ENCODE measurements at regions not wholly inside any gene's neighbourhood (a gene's known extent, or its start where the extent isn't known, plus 50 kb on each side); places are given as distances from the start of the nearest gene placed in this dataset.

DNA sequence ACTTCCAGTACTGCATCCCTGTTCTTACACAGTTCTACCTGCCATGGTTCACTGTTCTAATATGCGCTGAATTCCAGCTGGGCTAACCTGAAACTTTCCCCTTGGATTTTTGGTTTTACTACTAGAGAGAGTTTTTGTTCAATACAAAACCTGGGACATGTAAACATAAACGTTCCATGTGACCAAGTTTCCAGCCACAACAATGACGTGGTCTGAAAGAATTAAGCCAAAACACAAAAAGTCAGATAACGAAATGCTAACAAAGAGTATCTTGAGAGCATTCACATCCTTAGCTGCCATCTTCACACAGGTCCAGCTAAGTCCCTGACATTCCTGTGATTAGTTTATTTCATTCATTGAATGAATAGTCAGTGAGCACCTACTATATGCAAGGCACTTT is 467.0 kb upstream of the PKDCC start:
- peaks cover 2% of the 10 kb centered on the region for H3K9me3 ChIP-seq (replicated peaks; ENCODE audit: control insufficient read depth, low read depth, low read length)
- no peaks in the 10 kb centered on the region for H3K36me3 ChIP-seq (ENCODE audit: control insufficient read depth, insufficient read depth, low read length)
- H3K4me1 ChIP-seq (ENCODE audit: control insufficient read depth, insufficient read depth, low read length), result no peaks in the 10 kb centered on the region
- WGBS (ENCODE audit: insufficient coverage), result no CpG with 5 or more reads among the region's 4 CpGs
- no peak overlapping the region for H3K4me3 ChIP-seq (ENCODE audit: low read length)
- DNase-seq, result no peak
- H3K27me3 ChIP-seq (ENCODE audit: control insufficient read depth, insufficient read depth, low read length), result no peaks in the 10 kb centered on the region
- H3K27ac ChIP-seq (ENCODE audit: low read length), result no peak overlapping the region

GRCh38 chr2:41595240-41595639 is 452.6 kb upstream of the PKDCC start:
- no CpG with 5 or more reads among the region's 1 CpG for WGBS (ENCODE audit: insufficient coverage)
- Histone ChIP-seq H3K27me3 (ENCODE audit: control insufficient read depth, insufficient read depth, low read length) (no peaks in the 10 kb centered on the region), H3K4me1 (ENCODE audit: control insufficient read depth, insufficient read depth, low read length) (peaks cover 2% of the 10 kb centered on the region), H3K9me3 (replicated peaks; ENCODE audit: control insufficient read depth, low read depth, low read length) (no peaks in the 10 kb centered on the region), H3K4me3 (ENCODE audit: low read length) (no peak overlapping the region), H3K27ac (ENCODE audit: low read length) (no peak overlapping the region), H3K36me3 (ENCODE audit: control insufficient read depth, insufficient read depth, low read length) (no peaks in the 10 kb centered on the region)
- no peak for DNase-seq

DNA sequence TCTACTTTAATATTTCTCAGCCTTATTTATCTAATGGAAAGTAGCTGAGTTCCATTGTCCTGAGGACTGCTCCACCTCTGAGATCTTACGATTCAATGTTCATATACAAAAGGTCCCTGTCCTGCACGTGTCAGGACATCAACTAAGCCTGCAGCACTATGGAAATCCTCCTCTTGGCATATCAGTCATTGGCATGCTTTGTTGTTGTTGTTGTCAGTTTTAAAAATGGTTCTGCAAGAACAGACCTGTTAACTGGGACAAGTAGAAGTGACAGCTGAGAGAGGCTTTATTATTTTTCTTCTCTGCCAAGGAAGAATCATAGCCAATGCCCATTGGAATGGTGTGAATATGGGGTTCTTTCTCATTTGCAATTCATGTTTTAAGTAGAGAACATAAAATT is 450.1 kb upstream of the PKDCC start:
- Histone ChIP-seq H3K4me1 (ENCODE audit: control insufficient read depth, insufficient read depth, low read length) (no peaks in the 10 kb centered on the region), H3K27me3 (ENCODE audit: control insufficient read depth, insufficient read depth, low read length) (no peaks in the 10 kb centered on the region), H3K27ac (ENCODE audit: low read length) (no peak overlapping the region), H3K36me3 (ENCODE audit: control insufficient read depth, insufficient read depth, low read length) (no peaks in the 10 kb centered on the region), H3K4me3 (ENCODE audit: low read length) (no peak overlapping the region), H3K9me3 (replicated peaks; ENCODE audit: control insufficient read depth, low read depth, low read length) (no peaks in the 10 kb centered on the region)
- no CpG with 5 or more reads among the region's 2 CpGs for WGBS (ENCODE audit: insufficient coverage)
- no peak for DNase-seq

GRCh38 chr2:41598161-41598894 is 449.5 kb upstream of the PKDCC start:
- no peaks in the 10 kb centered on the region for H3K4me1 ChIP-seq (ENCODE audit: control insufficient read depth, insufficient read depth, low read length)
- DNase-seq, result peak; percentile 71
- no peak overlapping the region for H3K4me3 ChIP-seq (ENCODE audit: low read length)
- no peak overlapping the region for H3K27ac ChIP-seq (ENCODE audit: low read length)
- WGBS (ENCODE audit: insufficient coverage), result 20% methylated on average over 1 of the region's 5 CpGs
- no peaks in the 10 kb centered on the region for H3K27me3 ChIP-seq (ENCODE audit: control insufficient read depth, insufficient read depth, low read length)
- H3K9me3 ChIP-seq (replicated peaks; ENCODE audit: control insufficient read depth, low read depth, low read length), result no peaks in the 10 kb centered on the region
- no peaks in the 10 kb centered on the region for H3K36me3 ChIP-seq (ENCODE audit: control insufficient read depth, insufficient read depth, low read length)

DNA sequence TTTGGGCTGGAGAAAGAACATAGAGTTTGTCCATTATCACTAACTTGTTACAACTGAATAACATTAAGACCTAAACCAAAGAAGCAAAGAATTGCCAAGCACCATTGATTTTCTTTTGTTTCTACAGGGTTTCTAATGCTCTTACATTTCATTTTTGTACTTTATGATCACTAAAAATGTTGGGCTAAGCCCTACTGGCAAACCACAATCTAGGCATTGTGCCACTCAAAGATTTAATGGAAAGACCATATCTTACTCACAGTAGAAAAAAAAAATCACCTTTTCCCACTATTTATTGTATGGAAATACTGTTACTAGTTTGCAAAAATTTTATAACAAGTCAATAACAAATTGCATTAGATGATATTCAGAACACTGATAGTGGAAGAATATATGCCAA is 447.4 kb upstream of the PKDCC start:
- no peak overlapping the region for H3K27ac ChIP-seq (ENCODE audit: low read length)
- H3K9me3 ChIP-seq (replicated peaks; ENCODE audit: control insufficient read depth, low read depth, low read length), result no peaks in the 10 kb centered on the region

GRCh38 chr2:41602341-41602740 is 445.5 kb upstream of the PKDCC start:
- Histone ChIP-seq H3K27me3 (ENCODE audit: control insufficient read depth, insufficient read depth, low read length) (no peaks in the 10 kb centered on the region), H3K4me3 (ENCODE audit: low read length) (no peak overlapping the region), H3K36me3 (ENCODE audit: control insufficient read depth, insufficient read depth, low read length) (no peaks in the 10 kb centered on the region), H3K27ac (ENCODE audit: low read length) (no peak overlapping the region), H3K9me3 (replicated peaks; ENCODE audit: control insufficient read depth, low read depth, low read length) (no peaks in the 10 kb centered on the region), H3K4me1 (ENCODE audit: control insufficient read depth, insufficient read depth, low read length) (no peaks in the 10 kb centered on the region)
- peak; percentile 68 for DNase-seq
- no CpG with 5 or more reads among the region's 2 CpGs for WGBS (ENCODE audit: insufficient coverage)

More for the DNA sequence above, 447.4 kb upstream of the PKDCC start:
- peak; percentile 58 for DNase-seq
- H3K36me3 ChIP-seq (ENCODE audit: control insufficient read depth, insufficient read depth, low read length), result no peaks in the 10 kb centered on the region
- no peaks in the 10 kb centered on the region for H3K27me3 ChIP-seq (ENCODE audit: control insufficient read depth, insufficient read depth, low read length)
- no peak overlapping the region for H3K4me3 ChIP-seq (ENCODE audit: low read length)
- H3K4me1 ChIP-seq (ENCODE audit: control insufficient read depth, insufficient read depth, low read length), result no peaks in the 10 kb centered on the region

- H3K27ac ChIP-seq (ENCODE audit: low read length), result peak overlapping the region; percentile 6
- no peaks in the 10 kb centered on the region for H3K4me1 ChIP-seq (ENCODE audit: control insufficient read depth, insufficient read depth, low read length)
- no CpG with 5 or more reads among the region's 1 CpG for WGBS (ENCODE audit: insufficient coverage)
- H3K27me3 ChIP-seq (ENCODE audit: control insufficient read depth, insufficient read depth, low read length), result no peaks in the 10 kb centered on the region
- peak; percentile 86 for DNase-seq
- no peak overlapping the region for H3K4me3 ChIP-seq (ENCODE audit: low read length)
- no peaks in the 10 kb centered on the region for H3K36me3 ChIP-seq (ENCODE audit: control insufficient read depth, insufficient read depth, low read length)
- H3K9me3 ChIP-seq (replicated peaks; ENCODE audit: control insufficient read depth, low read depth, low read length), result no peaks in the 10 kb centered on the region
Measured at GRCh38 chr2:41605311-41605710, 442.5 kb upstream of the PKDCC start.

DNA sequence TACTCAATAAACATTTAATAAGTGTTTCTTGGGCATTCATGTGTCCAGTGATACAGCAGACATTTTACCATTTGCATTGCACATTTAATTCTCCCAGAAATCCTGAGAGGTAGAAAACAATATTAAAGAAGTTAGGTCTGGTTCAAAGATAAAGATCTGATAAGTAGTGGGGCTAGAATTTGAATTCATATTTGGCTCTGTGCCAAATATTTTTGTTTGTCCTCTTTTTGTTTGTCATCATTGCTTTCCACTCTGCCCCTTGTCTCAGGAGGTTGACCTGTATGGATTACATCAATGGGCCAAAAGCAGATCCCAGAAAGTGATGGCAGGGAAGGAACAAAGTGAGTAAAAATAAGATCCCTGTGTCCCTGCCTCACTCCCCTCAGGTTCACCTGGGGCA is 441.9 kb upstream of the PKDCC start:
- H3K27me3 ChIP-seq (ENCODE audit: control insufficient read depth, insufficient read depth, low read length), result no peaks in the 10 kb centered on the region
- no peaks in the 10 kb centered on the region for H3K9me3 ChIP-seq (replicated peaks; ENCODE audit: control insufficient read depth, low read depth, low read length)
- no peak for DNase-seq
- no peak overlapping the region for H3K4me3 ChIP-seq (ENCODE audit: low read length)
- H3K4me1 ChIP-seq (ENCODE audit: control insufficient read depth, insufficient read depth, low read length), result peaks cover under 1% of the 10 kb centered on the region
- no peaks in the 10 kb centered on the region for H3K36me3 ChIP-seq (ENCODE audit: control insufficient read depth, insufficient read depth, low read length)
- no peak overlapping the region for H3K27ac ChIP-seq (ENCODE audit: low read length)

- WGBS (ENCODE audit: insufficient coverage), result 14% methylated on average over 1 of the region's 6 CpGs
- H3K27ac ChIP-seq (ENCODE audit: low read length), result peak overlapping the region; percentile 92
Measured at GRCh38 chr2:41610501-41611190, 437.2 kb upstream of the PKDCC start.

GRCh38 chr2:41618754-41619153 is 429.1 kb upstream of the PKDCC start:
- Histone ChIP-seq H3K27ac (ENCODE audit: low read length) (no peak overlapping the region), H3K36me3 (ENCODE audit: control insufficient read depth, insufficient read depth, low read length) (no peaks in the 10 kb centered on the region), H3K4me3 (ENCODE audit: low read length) (no peak overlapping the region), H3K9me3 (replicated peaks; ENCODE audit: control insufficient read depth, low read depth, low read length) (no peaks in the 10 kb centered on the region), H3K4me1 (ENCODE audit: control insufficient read depth, insufficient read depth, low read length) (no peaks in the 10 kb centered on the region), H3K27me3 (ENCODE audit: control insufficient read depth, insufficient read depth, low read length) (no peaks in the 10 kb centered on the region)
- WGBS (ENCODE audit: insufficient coverage), result no CpG with 5 or more reads among the region's 3 CpGs
- no peak for DNase-seq

More at GRCh38 chr2:41610501-41611190, 437.2 kb upstream of the PKDCC start:
- Histone ChIP-seq H3K9me3 (replicated peaks; ENCODE audit: control insufficient read depth, low read depth, low read length) (no peaks in the 10 kb centered on the region), H3K4me3 (ENCODE audit: low read length) (no peak overlapping the region), H3K4me1 (ENCODE audit: control insufficient read depth, insufficient read depth, low read length) (peaks cover 5% of the 10 kb centered on the region), H3K36me3 (ENCODE audit: control insufficient read depth, insufficient read depth, low read length) (no peaks in the 10 kb centered on the region), H3K27me3 (ENCODE audit: control insufficient read depth, insufficient read depth, low read length) (no peaks in the 10 kb centered on the region)
- DNase-seq, result peak; percentile 97

Data from muscle of leg (tissue), 3 donors.